GM13977 (cell line): ENCODE measurements at regions not wholly inside any gene's neighbourhood (a gene's known extent, or its start where the extent isn't known, plus 50 kb on each side); places are given as distances from the start of the nearest gene placed in this dataset.
"Not testable (repeated sequence)": the region's sequence is repeated elsewhere in the genome, so short reads cannot be mapped to it uniquely, and the experiment has no call there.

Experiments
- DNase-seq: peaks from one replicate; pipeline ENCODE4 v3.0.0; 2012; ENCODE audit warnings: low spot score
- CTCF ChIP-seq: IDR thresholded peaks from 2 replicates; pipeline ENCODE4 v1.5.1; 2012; ENCODE audit warnings: mild to moderate bottlenecking, control low read depth; ENCODE audit not compliant: insufficient read depth; ENCODE audit errors: extremely low read depth, missing control alignments
- in situ Hi-C: fragments of 300-500 bp; cut with MboI; formaldehyde crosslinking; loops from one replicate; pipeline ENCODE4 v1.12.0; 2022; ENCODE audit warnings: low sequenced_read_pairs, low pct_unique_long_range_greater_than_20kb, mixed read lengths, inconsistent platforms; ENCODE audit not compliant: unreplicated experiment

GRCh38 chr10:32180390-32181280 is 124.4 kb upstream of the KIF5B start:
- in situ Hi-C loops = no loop called here
- DNase-seq = no peak

GRCh38 chr10:32179836-32180235 is 123.6 kb upstream of the KIF5B start:
- no peak for TF ChIP-seq CTCF
- DNase-seq = no peak
- in situ Hi-C loops = no loop called here

More at GRCh38 chr10:32180390-32181280, 124.4 kb upstream of the KIF5B start:
- TF ChIP-seq CTCF = no peak

GRCh38 chr10:32177594-32177993 is 121.4 kb upstream of the KIF5B start:
- DNase-seq, in situ Hi-C loops: not testable (repeated sequence)

- in situ Hi-C loops = no loop called here
Observed at GRCh38 chr10:32175629-32176028, 119.4 kb upstream of the KIF5B start.

GRCh38 chr10:32174349-32174893 is 118.2 kb upstream of the KIF5B start:
- no peak for TF ChIP-seq CTCF
- no peak for DNase-seq
- in situ Hi-C loops = no loop called here

More at GRCh38 chr10:32175629-32176028, 119.4 kb upstream of the KIF5B start:
- DNase-seq = no peak
- no peak for TF ChIP-seq CTCF

GRCh38 chr10:32171204-32171603 is 115.0 kb upstream of the KIF5B start:
- no peak for TF ChIP-seq CTCF
- in situ Hi-C loops = no loop called here

GRCh38 chr10:32169556-32169955 is 113.3 kb upstream of the KIF5B start:
- in situ Hi-C loops = no loop called here
- DNase-seq = no peak

More at GRCh38 chr10:32171204-32171603, 115.0 kb upstream of the KIF5B start:
- no peak for DNase-seq

More at GRCh38 chr10:32169556-32169955, 113.3 kb upstream of the KIF5B start:
- no peak for TF ChIP-seq CTCF
